ENCODE measurements at regions not wholly inside any gene's neighbourhood (a gene's known extent, or its start where the extent isn't known, plus 50 kb on each side); places are given as distances from the start of the nearest gene placed in this dataset.

GRCh38 chr9:26243726-26244125 lies 565.5 kb upstream of the TUSC1 start:
- TF ChIP-seq CTCF (IDR thresholded peaks at IDR 0.05; ENCODE audit: low read length) (no peak), EZH2 (IDR thresholded peaks at IDR 0.05; ENCODE audit: borderline replicate concordance, low read length) (no peak)
